HCT116 (cell line): ENCODE measurements at regions not wholly inside any gene's neighbourhood (a gene's known extent, or its start where the extent isn't known, plus 50 kb on each side); places are given as distances from the start of the nearest gene placed in this dataset.

Experiments used
- CEBPB ChIP-seq: IDR thresholded peaks from 2 replicates; pipeline ENCODE4 v1.6.1; 2012; ENCODE audit warnings: low read depth
- CTCF ChIP-seq, 3 experiments: fragments of 200-600 bp in 1 of 3; sonication (generic) in 1 of 3; IDR thresholded peaks in 2 of 3; conservative IDR thresholded peaks in 1 of 3; 2 replicates each; pipeline ENCODE4 v1.5.1; 2012 to 2017; ENCODE audit warnings: low read depth in 2 of 3, low read length in 2 of 3, antibody characterized with exemption in 1 of 3, borderline replicate concordance in 1 of 3, control low read depth in 1 of 3, mild to moderate bottlenecking in 1 of 3, mixed read lengths in 1 of 3, mixed run types in 1 of 3, moderate library complexity in 1 of 3; ENCODE audit not compliant: insufficient read depth in 1 of 3
- FOSL1 ChIP-seq: IDR thresholded peaks from 2 replicates; pipeline ENCODE4 v1.6.1; 2012; ENCODE audit warnings: low read depth
- MAX ChIP-seq: IDR thresholded peaks from 2 replicates; pipeline ENCODE4 v1.6.1; 2012
- POLR2A ChIP-seq: IDR thresholded peaks from 2 replicates; pipeline ENCODE4 v1.7.0; 2011; ENCODE audit warnings: borderline replicate concordance; ENCODE audit not compliant: insufficient read depth, insufficient read length; ENCODE audit errors: extremely low read depth
- POLR2AphosphoS5 ChIP-seq: IDR thresholded peaks from 2 replicates; pipeline ENCODE4 v1.6.1; 2011; ENCODE audit warnings: mild to moderate bottlenecking, low read depth, low read length, moderate library complexity
- RAD21 ChIP-seq: IDR thresholded peaks from 2 replicates; pipeline ENCODE4 v1.6.1; 2012; ENCODE audit warnings: low read depth, mild to moderate bottlenecking
- ZNF274 ChIP-seq: fragments of 200-500 bp; sonication (Bioruptor generic); IDR thresholded peaks from 2 replicates; pipeline ENCODE4 v1.6.1; 2014; ENCODE audit warnings: mild to moderate bottlenecking, low read depth, low read length, inconsistent platforms

GRCh38 chr6:117034971-117035370, 157.9 kb downstream of the RFX6 start:
- no peak for TF ChIP-seq POLR2A
- no peak for TF ChIP-seq CTCF (IDR thresholded peaks at IDR 0.05 in 2 of 3, conservative IDR thresholded peaks at IDR 0.05 in 1 of 3; ENCODE audit: borderline replicate concordance in 1 of 3, insufficient read depth in 1 of 3, low read depth in 2 of 3, low read length in 2 of 3)
- TF ChIP-seq CEBPB: no peak
- TF ChIP-seq POLR2AphosphoS5: no peak
- no peak for TF ChIP-seq MAX
- TF ChIP-seq RAD21: no peak
- no peak for TF ChIP-seq ZNF274
- TF ChIP-seq FOSL1: no peak
